PC-9 (cell line): ENCODE measurements at regions not wholly inside any gene's neighbourhood (a gene's known extent, or its start where the extent isn't known, plus 50 kb on each side); places are given as distances from the start of the nearest gene placed in this dataset.

Experiments used
- BruUV-seq: library from RNA; stranded (reverse); fragments of 400-500 nt; replicated peaks from 2 replicates; lab custom pipeline; 2021; lab: Mats Ljungman, UMichigan
- CTCF ChIA-PET: fragments of 300-600 bp; sonication (Branson Sonifier 250); formaldehyde crosslinking; loops from one replicate; lab custom pipeline; 2022; ENCODE audit warnings: antibody characterized with exemption; lab: Charles Lee
- POLR2A ChIA-PET: fragments of 300-600 bp; sonication (Branson Sonifier 250); formaldehyde crosslinking; loops from one replicate; lab custom pipeline; 2022; ENCODE audit warnings: antibody characterized with exemption; ENCODE audit not compliant: unreplicated experiment; lab: Charles Lee
- DNase-seq, 2 experiments: peaks; one replicate each; pipeline versions ENCODE4 v3.0.0 to v3.0.0-alpha.2; 2015 to 2022; ENCODE audit warnings: mixed read lengths in 1 of 2
- H2AFZ ChIP-seq: fragments of 200-600 bp; sonication (generic); 2 replicates; pipeline ENCODE4 v1.8.1; 2017; ENCODE audit warnings: antibody characterized with exemption
- H3F3A ChIP-seq: fragments of 200-600 bp; sonication (generic); 2 replicates; pipeline ENCODE4 v1.8.1; 2017; ENCODE audit warnings: antibody characterized with exemption, mild to moderate bottlenecking, low read depth; ENCODE audit not compliant: insufficient read depth
- H3K27ac ChIP-seq: fragments of 200-600 bp; sonication (generic); 2 replicates; pipeline ENCODE4 v1.6.1; 2016; ENCODE audit warnings: mixed run types
- H3K27me3 ChIP-seq: fragments of 200-600 bp; sonication (generic); 2 replicates; pipeline ENCODE4 v1.6.1; 2016; ENCODE audit warnings: low read depth, mixed run types; ENCODE audit not compliant: insufficient read depth
- H3K36me3 ChIP-seq: fragments of 200-600 bp; sonication (generic); 2 replicates; pipeline ENCODE4 v1.6.1; 2016; ENCODE audit warnings: low read depth, mixed run types
- H3K4me1 ChIP-seq: fragments of 200-600 bp; sonication (generic); replicated peaks from 2 replicates; pipeline ENCODE4 v1.6.1; 2016; ENCODE audit warnings: mixed run types; ENCODE audit not compliant: insufficient read depth
- H3K4me2 ChIP-seq: fragments of 200-600 bp; sonication (generic); 2 replicates; pipeline ENCODE4 v1.6.1; 2017; ENCODE audit warnings: mixed run types
- H3K4me3 ChIP-seq: fragments of 200-600 bp; sonication (generic); 2 replicates; pipeline ENCODE4 v1.6.1; 2016; ENCODE audit warnings: mixed run types
- H3K79me2 ChIP-seq: fragments of 200-600 bp; sonication (generic); 2 replicates; pipeline ENCODE4 v1.6.1; 2017; ENCODE audit warnings: low read depth, mixed run types
- H3K9me2 ChIP-seq: fragments of 200-600 bp; sonication (generic); 2 replicates; pipeline ENCODE4 v1.8.1; 2017; ENCODE audit warnings: mild to moderate bottlenecking; ENCODE audit not compliant: insufficient read depth
- H3K9me3 ChIP-seq: fragments of 200-600 bp; sonication (generic); 2 replicates; pipeline ENCODE4 v1.8.1; 2016; ENCODE audit warnings: low read depth; ENCODE audit not compliant: insufficient read depth
- H4K20me1 ChIP-seq: fragments of 200-600 bp; sonication (generic); 2 replicates; pipeline ENCODE4 v1.8.1; 2017; ENCODE audit not compliant: insufficient read depth
- EZH2 ChIP-seq: fragments of 200-600 bp; sonication (generic); IDR thresholded peaks from 2 replicates; pipeline ENCODE4 v1.8.0; 2017; ENCODE audit warnings: antibody characterized with exemption, low read depth
- intact Hi-C: fragments of 100-400 bp; cut with micrococcal nuclease; formaldehyde crosslinking; loops from one replicate; pipeline ENCODE4 v1.10.0; 2022; ENCODE audit not compliant: unreplicated experiment
- TF ChIP-seq, protein P1 (sequence below): fragments of 200-600 bp; sonication (generic); conservative IDR thresholded peaks from 2 replicates; pipeline ENCODE4 v1.6.1; 2017; ENCODE audit warnings: mixed run types, antibody characterized with exemption, mild to moderate bottlenecking, moderate library complexity

DNA sequence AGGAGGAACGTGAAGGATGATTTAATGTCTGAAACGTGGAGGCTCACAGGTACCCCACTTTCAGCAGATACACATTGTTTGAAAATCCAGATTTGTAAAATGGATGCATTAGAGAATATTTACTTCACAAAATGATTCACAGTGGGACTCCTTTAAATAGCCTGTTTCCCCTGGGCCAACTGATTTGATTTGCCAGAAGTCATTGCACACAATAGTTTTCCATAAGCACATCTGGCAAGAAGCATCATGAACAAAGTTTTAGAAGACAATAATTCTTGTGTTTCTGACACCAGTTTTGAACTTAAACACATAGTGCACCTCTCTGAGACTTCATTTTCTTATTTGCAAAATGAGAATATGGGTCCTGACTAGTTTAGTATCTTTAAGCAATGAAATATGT, 451.4 kb upstream of the SLC14A2 start:
- ChIA-PET CTCF (no interaction called here), POLR2A (no interaction called here)
- Histone ChIP-seq H3K27me3 (no peaks in the 10 kb centered on the region), H2AFZ (no peak overlapping the region), H3F3A (peaks cover 33% of the 10 kb centered on the region), H3K9me2 (no peaks in the 10 kb centered on the region), H3K4me3 (no peak overlapping the region), H3K36me3 (no peaks in the 10 kb centered on the region), H3K9me3 (no peaks in the 10 kb centered on the region), H3K4me2 (no peak overlapping the region; the same call in 1 of the 2 replicates), H3K79me2 (no peaks in the 10 kb centered on the region), H3K27ac (no peak overlapping the region), H3K4me1 (peaks cover 55% of the 10 kb centered on the region), H4K20me1 (no peaks in the 10 kb centered on the region)
- TF ChIP-seq EZH2 = no peak
- TF ChIP-seq, protein P1, sequence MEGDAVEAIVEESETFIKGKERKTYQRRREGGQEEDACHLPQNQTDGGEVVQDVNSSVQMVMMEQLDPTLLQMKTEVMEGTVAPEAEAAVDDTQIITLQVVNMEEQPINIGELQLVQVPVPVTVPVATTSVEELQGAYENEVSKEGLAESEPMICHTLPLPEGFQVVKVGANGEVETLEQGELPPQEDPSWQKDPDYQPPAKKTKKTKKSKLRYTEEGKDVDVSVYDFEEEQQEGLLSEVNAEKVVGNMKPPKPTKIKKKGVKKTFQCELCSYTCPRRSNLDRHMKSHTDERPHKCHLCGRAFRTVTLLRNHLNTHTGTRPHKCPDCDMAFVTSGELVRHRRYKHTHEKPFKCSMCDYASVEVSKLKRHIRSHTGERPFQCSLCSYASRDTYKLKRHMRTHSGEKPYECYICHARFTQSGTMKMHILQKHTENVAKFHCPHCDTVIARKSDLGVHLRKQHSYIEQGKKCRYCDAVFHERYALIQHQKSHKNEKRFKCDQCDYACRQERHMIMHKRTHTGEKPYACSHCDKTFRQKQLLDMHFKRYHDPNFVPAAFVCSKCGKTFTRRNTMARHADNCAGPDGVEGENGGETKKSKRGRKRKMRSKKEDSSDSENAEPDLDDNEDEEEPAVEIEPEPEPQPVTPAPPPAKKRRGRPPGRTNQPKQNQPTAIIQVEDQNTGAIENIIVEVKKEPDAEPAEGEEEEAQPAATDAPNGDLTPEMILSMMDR = no peak
- no TSS peak for BruUV-seq
- intact Hi-C loops = no loop called here
- DNase-seq = no peak

DNA sequence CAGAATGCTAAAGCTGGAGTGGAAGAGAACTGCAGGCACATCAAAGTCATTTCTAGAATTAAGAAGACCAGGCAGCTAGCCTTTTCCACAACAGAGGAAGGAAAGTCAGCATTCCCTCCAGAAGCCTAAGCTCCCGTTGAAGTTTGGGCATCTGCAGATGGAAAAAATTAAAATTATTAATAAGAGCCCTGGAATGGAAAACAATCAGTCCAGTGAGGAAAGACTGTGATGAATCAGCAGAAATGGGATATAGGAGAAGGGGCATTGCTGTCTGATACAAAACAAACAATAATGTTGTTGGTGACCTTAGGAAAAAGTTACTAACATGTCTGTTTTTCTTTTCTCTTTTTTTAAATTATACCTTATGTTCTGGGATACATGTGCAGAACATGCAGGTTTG, 450.7 kb upstream of the SLC14A2 start:
- no peak overlapping the region for H3K27ac ChIP-seq
- intact Hi-C loops = no loop called here
- H3K9me3 ChIP-seq = no peaks in the 10 kb centered on the region; the same call in 1 of the 2 replicates
- H3K36me3 ChIP-seq = no peaks in the 10 kb centered on the region
- H3F3A ChIP-seq = peaks cover 40% of the 10 kb centered on the region
- H2AFZ ChIP-seq = no peak overlapping the region
- no peak for TF ChIP-seq EZH2
- TF ChIP-seq, protein P1 = no peak
- CTCF ChIA-PET = no interaction called here
- H4K20me1 ChIP-seq = no peaks in the 10 kb centered on the region
- H3K4me1 ChIP-seq = peaks cover 57% of the 10 kb centered on the region
- no peaks in the 10 kb centered on the region for H3K9me2 ChIP-seq
- BruUV-seq = no TSS peak
- POLR2A ChIA-PET = no interaction called here
- no peaks in the 10 kb centered on the region for H3K27me3 ChIP-seq
- no peak for DNase-seq
- peak overlapping the region; percentile 11; the same call in 1 of the 2 replicates for H3K4me2 ChIP-seq
- H3K79me2 ChIP-seq = no peaks in the 10 kb centered on the region
- no peak overlapping the region for H3K4me3 ChIP-seq

DNA sequence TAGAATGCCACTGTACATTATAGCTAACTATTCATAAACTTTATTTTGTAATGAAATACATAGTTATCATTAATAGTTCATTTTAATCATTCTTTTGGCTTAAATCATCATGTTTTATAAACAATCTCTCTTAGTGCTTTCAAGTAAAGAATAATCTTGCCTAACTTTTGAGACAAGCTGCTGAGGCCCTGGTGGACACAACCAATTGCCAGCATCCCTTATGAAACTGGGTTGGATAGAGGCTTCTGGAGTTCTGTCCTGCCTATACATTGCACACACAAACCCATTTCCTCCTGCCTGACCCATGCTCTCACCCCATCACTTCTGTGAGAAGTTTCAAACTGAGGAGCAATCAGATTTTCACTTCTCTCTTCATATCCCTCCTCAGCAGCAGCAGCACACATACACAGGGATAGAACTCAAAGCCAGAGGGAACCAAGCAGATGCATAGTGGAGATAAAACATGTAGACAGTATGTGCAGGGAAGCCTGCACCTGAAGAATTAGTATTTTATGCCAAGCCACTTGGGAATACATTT, 450.0 kb upstream of the SLC14A2 start:
- H3K4me3 ChIP-seq = no peak overlapping the region
- H3K4me2 ChIP-seq = peak overlapping the region; percentile 65; the same call in 1 of the 2 replicates
- TF ChIP-seq, protein P1 = no peak
- TF ChIP-seq EZH2 = no peak
- no peaks in the 10 kb centered on the region for H4K20me1 ChIP-seq
- no peaks in the 10 kb centered on the region for H3K79me2 ChIP-seq
- BruUV-seq = no TSS peak
- ChIA-PET CTCF (no interaction called here), POLR2A (no interaction called here)
- H3K9me2 ChIP-seq = no peaks in the 10 kb centered on the region
- peaks cover 62% of the 10 kb centered on the region for H3K4me1 ChIP-seq
- H3K9me3 ChIP-seq = no peaks in the 10 kb centered on the region; the same call in 1 of the 2 replicates
- no peak overlapping the region for H3K27ac ChIP-seq
- no peak for DNase-seq
- H3F3A ChIP-seq = peaks cover 45% of the 10 kb centered on the region
- intact Hi-C loops = no loop called here
- no peaks in the 10 kb centered on the region for H3K36me3 ChIP-seq
- H3K27me3 ChIP-seq = no peaks in the 10 kb centered on the region
- no peak overlapping the region for H2AFZ ChIP-seq
